ENCODE measurements at regions not wholly inside any gene's neighbourhood (a gene's known extent, or its start where the extent isn't known, plus 50 kb on each side); places are given as distances from the start of the nearest gene placed in this dataset.
"Not testable (repeated sequence)": the region's sequence is repeated elsewhere in the genome, so short reads cannot be mapped to it uniquely, and the experiment has no call there.

DNA sequence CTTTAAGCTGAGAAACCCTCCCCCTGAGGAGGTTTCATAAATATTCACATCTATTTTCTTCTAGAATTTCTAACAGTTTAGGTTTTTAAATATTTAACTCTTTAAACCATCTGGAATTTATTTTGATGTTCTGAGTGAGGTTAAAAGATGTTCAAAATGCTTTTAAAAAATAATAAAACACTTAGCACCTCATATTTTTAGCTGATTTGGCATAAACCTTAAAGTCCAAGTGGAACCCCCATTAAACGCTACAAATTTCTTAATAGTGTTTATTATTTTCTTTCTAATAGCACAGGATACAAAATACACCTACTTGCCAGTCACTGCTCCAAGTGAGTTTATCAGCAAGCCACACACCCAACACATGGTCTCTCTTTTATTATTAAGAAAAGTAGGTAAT is 277.2 kb downstream of the QDPR start:
- H3K9me3 Mint-ChIP-seq = no peaks in the 10 kb centered on the region
- ATAC-seq (no peak), DNase-seq (ENCODE audit: low spot score in 2 of 2) (no peak)
- H3K27ac Mint-ChIP-seq = no peak overlapping the region
- no peaks in the 10 kb centered on the region for H3K36me3 Mint-ChIP-seq

DNA sequence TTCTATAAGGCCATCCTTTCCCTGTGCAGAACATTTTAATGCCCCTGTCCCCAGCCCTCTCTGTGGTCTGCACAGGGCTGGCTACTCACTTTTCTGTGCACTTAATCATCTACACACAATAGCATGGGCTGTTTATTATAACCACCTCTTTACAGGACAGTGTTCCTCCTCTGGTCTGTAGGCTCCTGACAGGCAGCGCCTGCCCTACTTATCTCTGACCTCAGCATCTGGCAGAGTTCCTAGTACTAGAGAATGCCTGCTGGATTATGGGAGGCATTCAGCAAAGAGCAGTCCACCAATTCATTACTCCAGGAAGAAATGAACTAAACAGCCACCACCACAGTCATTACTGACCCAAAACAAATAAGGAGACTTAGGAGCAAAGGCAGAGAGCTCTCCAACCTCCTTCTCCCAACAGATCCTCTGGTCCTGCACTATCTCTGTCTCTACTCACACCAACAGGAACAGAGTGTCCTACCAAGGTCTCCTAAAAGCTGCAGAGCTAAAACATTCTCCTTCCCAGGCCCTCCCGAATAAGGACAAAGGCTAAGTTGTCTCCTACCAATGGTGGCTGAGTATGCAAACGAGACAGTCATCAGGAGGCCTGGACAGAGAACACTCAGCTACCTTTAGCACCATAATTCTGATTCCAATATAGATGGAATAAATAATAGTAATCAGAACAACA is 279.2 kb downstream of the QDPR start:
- peaks cover 0 to 6% of the 10 kb centered on the region in 2 donors for H3K36me3 Mint-ChIP-seq
- H3K9me3 Mint-ChIP-seq = peaks cover 0 to 5% of the 10 kb centered on the region in 2 donors
- no peak overlapping the region for H3K27ac Mint-ChIP-seq
- no peak for DNase-seq (ENCODE audit: low spot score in 2 of 2)
- ATAC-seq = no peak

DNA sequence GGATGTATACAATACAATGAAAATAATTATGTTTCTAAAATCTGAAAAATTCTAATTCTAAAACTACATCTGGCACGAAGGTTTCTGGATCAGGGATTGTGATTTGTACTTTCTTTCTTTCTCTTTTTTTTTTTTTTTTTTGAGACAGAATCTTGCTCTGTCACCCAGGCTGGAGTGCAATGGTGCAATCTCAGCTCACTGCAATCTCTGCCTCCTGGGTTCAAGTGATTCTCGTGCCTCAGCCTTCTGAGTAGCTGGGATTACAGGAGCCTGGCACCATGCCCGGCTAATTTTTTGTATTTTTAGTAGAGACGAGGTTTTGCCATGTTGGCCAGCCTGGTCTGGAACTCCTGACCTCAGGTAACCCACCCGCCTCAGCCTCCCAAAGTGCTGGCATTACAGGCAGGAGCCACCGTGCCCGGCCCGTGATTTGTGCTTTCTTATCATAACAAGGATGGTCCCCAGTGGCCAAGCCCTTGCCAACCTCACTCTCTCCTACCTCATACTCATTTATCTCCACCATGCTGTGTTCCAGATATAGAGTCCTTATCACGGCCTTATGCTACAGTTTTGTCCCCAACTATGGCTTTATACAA is 279.9 kb downstream of the QDPR start:
- H3K27ac Mint-ChIP-seq; H3K9me3 Mint-ChIP-seq; H3K36me3 Mint-ChIP-seq; DNase-seq (ENCODE audit: low spot score in 2 of 2); ATAC-seq: not testable (repeated sequence)

DNA sequence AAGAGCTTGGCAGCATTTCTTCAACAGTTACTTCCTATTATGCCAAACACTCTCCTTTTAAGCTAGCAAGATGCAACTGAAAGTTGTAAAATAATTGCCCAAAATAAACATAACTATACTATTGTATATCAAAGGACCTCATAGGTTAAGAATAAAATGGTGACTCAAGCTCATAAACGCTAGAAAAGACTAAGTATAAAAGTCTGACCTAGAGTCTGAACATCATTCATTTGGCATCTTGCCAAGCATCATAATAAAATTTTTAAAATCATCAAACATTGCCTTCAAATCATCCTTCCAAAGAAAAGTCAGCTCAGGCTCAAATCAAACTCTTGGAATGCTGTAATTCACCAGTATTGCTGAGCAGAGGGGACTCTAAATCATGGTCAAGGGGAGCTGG is 281.2 kb downstream of the QDPR start:
- Mint-ChIP-seq H3K27ac (no peak overlapping the region), H3K36me3 (peaks cover 0 to 6% of the 10 kb centered on the region in 2 donors), H3K9me3 (peaks cover 0 to 5% of the 10 kb centered on the region in 2 donors)
- no peak for ATAC-seq
- no peak for DNase-seq (ENCODE audit: low spot score in 2 of 2)

DNA sequence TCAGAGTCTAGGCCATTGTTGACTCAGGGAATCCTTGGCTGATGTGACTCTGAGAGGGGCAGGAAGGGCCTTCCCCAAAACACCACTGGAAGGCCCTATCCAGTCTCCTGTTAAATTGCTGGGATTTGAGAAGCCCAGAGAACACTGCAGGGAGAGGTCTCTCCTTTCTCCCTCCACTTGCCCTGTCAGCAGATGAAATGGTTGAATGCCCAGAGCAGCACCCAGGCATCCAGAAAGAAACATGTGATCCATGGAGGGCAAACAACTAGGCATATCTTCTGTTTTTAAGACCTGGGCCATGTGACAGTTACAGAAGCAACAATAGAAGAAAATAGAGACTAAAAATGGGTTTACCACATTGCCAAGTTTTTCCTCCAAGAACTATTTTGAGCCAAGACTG is 291.1 kb downstream of the QDPR start:
- DNase-seq (ENCODE audit: low spot score in 2 of 2) (no peak), ATAC-seq (no peak)
- Mint-ChIP-seq H3K27ac (no peak overlapping the region), H3K36me3 (no peaks in the 10 kb centered on the region), H3K9me3 (peaks cover 0 to 5% of the 10 kb centered on the region in 2 donors)

DNA sequence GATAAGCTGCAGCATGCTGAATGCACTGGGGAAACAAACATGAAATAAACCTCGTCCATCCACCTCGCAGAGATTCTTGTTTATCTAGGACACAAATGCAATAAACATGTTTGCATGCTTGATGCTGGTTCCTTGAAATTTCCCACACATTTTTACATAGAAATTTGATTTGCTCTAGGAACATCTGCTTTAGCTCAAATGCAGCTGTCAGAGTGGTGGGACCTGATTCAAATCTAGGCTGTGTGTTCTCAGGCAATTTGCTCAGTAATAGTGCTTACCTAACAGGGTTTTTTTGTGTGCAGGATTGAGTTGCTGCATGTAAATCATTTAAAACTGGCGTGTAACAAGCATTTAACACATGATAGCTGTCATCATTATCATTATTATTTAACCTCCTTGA is 293.1 kb downstream of the QDPR start:
- no peak for DNase-seq (ENCODE audit: low spot score in 2 of 2)
- Mint-ChIP-seq H3K36me3 (no peaks in the 10 kb centered on the region), H3K9me3 (no peaks in the 10 kb centered on the region), H3K27ac (no peak overlapping the region)
- no peak for ATAC-seq

DNA sequence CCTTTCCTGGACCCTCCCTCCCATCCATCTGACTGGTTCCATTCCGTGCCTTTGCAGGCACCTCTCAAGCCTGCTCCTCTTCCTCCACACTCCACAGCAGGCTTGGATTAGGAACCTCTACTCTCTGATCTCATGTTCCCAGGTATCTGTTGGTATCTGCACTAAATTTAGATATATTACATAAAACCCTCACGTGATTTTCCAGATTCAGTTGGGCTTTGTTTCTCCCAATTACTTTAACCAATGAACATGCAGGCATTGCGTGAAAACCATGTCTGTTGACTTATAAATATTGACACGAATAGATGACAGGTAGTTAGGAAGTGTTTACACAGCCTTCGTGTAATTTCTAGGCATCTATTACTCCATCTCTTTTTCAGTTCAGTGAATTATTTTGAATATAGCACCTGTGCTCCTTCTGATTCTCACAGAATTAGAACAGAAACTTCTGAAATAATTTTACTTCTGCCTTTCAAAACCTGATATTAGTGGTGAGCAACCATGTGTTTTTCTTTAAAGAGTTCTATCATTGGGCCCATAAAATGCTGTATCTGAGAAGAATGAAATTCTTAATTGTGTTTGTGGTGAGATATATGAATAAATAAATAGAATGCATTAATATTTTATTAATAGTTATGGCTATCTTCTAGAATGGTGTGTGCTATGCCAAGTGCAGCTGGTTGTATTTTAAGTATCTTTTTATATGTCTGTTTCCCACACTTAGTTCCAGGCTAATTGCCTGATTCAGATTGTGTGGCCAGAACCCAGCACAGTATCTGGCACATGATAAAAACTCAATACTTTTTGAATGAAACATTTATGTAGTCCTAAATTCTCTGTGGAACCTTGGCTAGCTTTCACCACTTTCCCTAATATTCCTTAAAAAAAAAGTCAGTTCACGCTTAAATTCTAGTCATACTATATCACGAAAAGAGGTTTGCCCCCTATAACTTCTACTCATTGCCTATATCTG is 304.8 kb downstream of the QDPR start:
- no peak for DNase-seq (ENCODE audit: low spot score in 2 of 2)
- H3K27ac Mint-ChIP-seq = no peak overlapping the region
- peaks cover 0 to 7% of the 10 kb centered on the region in 2 donors for H3K36me3 Mint-ChIP-seq
- ATAC-seq = no peak
- peaks cover 8 to 9% of the 10 kb centered on the region in 2 donors for H3K9me3 Mint-ChIP-seq

DNA sequence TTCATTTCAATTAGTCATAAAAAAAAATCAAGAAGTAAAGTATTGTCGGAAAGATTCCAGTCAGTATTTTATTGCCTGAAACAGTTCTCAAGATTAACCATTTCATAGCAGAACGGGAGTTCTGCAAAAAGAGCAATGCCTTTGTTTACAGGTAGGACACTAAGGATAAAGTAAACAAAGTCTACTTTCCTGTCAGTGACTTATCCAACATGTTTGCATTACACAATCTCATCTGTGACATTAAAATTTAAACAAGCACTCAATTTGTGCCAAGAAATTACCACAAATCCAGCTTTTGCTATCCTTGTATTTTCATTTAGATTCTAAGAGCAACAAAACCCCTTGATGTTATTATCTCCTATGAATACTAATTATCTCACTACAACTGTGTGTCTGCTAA is 306.5 kb upstream of the LDB2 start:
- H3K9me3 Mint-ChIP-seq = peaks cover 8 to 9% of the 10 kb centered on the region in 2 donors
- DNase-seq (ENCODE audit: low spot score in 2 of 2) (no peak), ATAC-seq (no peak)
- peaks cover 0 to 7% of the 10 kb centered on the region in 2 donors for H3K36me3 Mint-ChIP-seq
- H3K27ac Mint-ChIP-seq = no peak overlapping the region

DNA sequence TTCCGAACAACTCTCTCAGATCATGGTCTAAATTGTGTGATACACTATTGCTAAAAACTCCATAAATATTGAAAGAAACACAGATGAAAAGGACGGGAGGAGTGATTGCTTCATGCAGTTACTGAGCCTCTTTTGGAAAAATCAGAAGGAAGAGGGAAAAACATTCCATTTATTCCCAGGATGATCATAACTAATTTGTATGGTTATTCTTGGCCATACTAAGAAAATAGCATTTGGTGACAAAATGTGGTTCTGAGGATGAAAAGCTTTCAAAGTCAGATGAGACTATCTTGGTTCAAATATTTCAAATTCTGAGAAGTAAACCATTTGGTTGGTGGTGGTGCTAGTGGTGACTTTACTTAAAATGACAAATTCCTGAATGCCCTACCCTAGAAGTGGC is 305.4 kb upstream of the LDB2 start:
- peaks cover 0 to 7% of the 10 kb centered on the region in 2 donors for H3K36me3 Mint-ChIP-seq
- H3K9me3 Mint-ChIP-seq = peaks cover 10 to 11% of the 10 kb centered on the region in 2 donors
- ATAC-seq = no peak
- no peak overlapping the region for H3K27ac Mint-ChIP-seq
- DNase-seq (ENCODE audit: low spot score in 2 of 2) = no peak

DNA sequence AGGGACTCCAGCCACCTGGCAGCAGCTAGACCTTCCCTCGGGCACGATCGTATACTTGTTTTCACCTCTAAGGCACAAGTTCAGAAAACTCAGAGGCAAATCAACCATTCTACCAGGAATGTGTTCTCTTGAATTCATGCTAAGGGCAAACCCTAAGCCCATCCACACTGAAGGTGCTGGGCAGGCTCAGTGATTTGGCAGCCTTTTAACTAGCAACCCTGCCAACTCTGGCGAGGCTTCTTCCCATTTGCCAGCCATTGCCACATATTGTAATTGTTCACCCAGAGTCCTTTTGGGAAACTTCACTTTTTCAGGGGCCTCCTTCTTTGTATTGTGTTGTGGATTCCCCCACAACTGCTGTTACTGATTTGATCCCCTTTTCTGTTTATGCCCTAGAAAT is 298.6 kb upstream of the LDB2 start:
- Mint-ChIP-seq H3K27ac (no peak overlapping the region), H3K36me3 (no peaks in the 10 kb centered on the region), H3K9me3 (peaks cover 3 to 5% of the 10 kb centered on the region in 2 donors)
- DNase-seq (ENCODE audit: low spot score in 2 of 2) (no peak), ATAC-seq (no peak)

DNA sequence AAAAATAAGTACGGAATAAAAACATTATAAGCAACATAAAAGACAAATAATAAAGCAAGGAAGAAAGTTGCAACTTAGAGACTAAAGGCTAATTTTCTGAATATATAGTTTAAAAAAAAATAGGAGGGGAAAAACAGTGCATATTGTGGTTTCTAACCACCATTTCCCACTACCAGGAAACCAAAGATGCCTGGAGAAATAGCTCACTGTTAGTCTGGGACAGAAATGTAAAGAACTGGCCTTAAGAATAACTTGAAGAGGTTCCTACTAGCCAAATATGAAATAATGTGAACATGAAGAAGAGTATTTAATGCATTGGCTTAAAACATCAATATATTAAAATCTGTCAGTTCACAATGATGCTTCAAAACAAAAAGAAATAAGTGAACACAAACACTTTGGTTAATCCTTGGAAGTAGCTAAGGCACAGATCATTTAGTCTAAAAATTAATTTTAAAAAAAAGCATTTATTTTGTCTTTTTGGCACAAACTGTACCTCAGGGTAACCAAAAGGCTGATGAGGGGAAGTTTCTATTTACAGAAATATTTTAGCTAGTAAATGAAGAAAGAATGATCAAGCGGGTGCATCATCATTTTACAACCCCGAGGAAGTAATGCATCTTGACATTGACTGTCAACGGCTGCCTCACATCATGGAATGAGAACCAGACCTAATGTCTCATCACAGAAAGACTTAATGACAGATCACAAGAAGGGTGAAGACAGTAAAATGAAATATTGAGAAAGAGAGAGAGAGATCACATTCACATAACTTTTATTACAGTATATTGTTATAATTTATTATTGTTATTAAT is 297.2 kb upstream of the LDB2 start:
- Mint-ChIP-seq H3K36me3 (no peaks in the 10 kb centered on the region), H3K27ac (no peak overlapping the region), H3K9me3 (peaks cover 3 to 5% of the 10 kb centered on the region in 2 donors)
- no peak for ATAC-seq
- DNase-seq (ENCODE audit: low spot score in 2 of 2) = no peak

DNA sequence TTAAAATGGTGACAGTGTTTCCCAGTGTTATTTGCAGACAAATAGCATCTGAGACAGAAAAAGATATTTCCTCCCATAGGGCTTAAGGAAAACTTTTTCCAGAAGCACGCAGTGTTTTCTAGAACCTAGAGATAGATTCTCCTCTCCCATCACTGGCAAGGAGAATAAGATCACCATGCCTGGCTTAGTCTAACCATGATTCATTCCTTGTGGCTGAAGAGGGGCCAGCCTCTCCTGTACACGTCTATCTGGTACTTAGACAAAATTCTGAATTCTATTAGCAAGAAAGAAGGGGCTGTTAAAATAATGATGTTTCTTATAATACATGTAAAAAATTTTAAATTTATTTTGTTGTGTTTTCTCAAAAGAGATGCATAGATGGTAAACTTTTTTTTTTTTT is 296.1 kb upstream of the LDB2 start:
- no peaks in the 10 kb centered on the region for H3K36me3 Mint-ChIP-seq
- no peak for DNase-seq (ENCODE audit: low spot score in 2 of 2)
- peaks cover 3 to 10% of the 10 kb centered on the region in 2 donors for H3K9me3 Mint-ChIP-seq
- ATAC-seq = no peak
- no peak overlapping the region for H3K27ac Mint-ChIP-seq

DNA sequence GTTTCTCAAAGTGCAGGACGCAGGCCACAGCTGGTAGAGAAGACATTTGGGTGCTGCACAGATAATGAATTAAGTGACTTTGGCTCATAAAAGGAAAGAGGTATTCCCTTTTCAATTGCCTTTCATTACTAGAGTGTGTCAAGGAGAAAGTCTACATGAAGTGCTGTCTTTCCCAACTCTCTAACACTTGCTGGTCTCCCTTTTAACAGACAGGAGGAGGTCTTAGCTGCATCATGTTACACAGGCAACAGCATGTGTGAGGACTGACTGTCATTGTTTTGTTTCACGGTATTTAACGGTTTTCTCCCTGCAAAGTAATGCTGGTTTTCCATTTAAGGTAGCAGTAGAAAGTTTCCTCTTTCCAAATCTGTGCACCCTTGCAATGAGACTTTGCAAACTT is 291.3 kb upstream of the LDB2 start:
- peaks cover 0 to 15% of the 10 kb centered on the region in 2 donors for H3K9me3 Mint-ChIP-seq
- no peak overlapping the region for H3K27ac Mint-ChIP-seq
- ATAC-seq (no peak), DNase-seq (ENCODE audit: low spot score in 2 of 2) (no peak)
- peaks cover 0 to 6% of the 10 kb centered on the region in 2 donors for H3K36me3 Mint-ChIP-seq

DNA sequence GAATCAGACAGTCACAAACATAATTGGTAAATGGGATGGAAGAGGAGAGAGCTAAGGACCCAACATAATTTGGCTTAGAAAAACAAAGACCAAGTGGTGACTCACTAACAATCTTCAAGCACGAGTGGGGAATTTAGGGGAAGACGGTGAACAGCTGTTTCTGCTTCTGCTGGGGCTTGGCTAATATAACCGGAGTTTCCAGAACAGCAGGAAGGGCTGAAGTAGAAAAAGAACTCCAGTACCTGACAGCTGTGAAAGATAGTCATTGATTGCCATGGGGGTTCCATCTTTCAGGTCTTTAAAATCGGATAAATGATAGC is 290.9 kb upstream of the LDB2 start:
- DNase-seq (ENCODE audit: low spot score in 2 of 2) = no peak
- H3K9me3 Mint-ChIP-seq = peaks cover 0 to 15% of the 10 kb centered on the region in 2 donors
- H3K27ac Mint-ChIP-seq = no peak overlapping the region
- ATAC-seq = no peak
- peaks cover 0 to 6% of the 10 kb centered on the region in 2 donors for H3K36me3 Mint-ChIP-seq

DNA sequence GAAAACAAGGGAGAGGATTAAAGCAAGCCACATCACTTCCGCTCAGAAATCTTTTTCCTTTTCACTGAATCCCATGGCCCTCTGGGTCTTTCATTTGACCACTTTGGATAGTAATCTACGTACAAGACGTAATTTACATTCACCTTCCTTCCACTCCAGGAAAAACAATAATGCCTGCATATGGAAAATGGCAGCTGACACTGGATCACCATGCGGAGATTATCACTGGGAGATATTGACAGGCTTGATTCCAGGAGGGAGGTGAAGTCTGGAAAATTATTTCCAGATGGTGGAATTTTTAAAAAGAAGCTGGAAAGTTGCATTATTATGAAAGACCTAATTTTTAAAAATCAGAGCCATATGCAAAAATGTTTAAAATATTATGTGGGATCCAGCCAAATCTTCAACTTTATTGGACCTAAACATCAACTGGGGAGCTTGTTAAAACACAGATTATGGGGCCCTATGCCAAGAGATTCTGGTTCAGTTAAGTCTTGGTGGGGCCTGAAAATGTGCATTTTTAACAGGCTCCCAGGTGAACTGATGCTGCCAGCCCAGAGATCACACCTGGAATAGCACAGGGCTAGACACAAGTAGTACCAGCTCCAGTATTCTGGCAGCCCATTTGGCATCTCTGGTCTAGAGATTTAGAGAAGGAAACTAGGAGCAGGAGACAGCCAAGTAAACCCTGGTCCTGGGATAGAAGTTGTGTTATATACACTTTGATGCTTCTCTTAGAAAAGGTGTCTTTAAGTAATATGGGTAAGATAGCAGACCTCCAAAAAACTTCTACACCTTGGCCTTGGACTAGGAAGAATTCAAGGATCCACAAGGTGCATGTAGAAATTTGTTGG is 290.3 kb upstream of the LDB2 start:
- peaks cover 0 to 15% of the 10 kb centered on the region in 2 donors for H3K9me3 Mint-ChIP-seq
- peaks cover 0 to 6% of the 10 kb centered on the region in 2 donors for H3K36me3 Mint-ChIP-seq
- H3K27ac Mint-ChIP-seq = no peak overlapping the region
- ATAC-seq (no peak), DNase-seq (ENCODE audit: low spot score in 2 of 2) (no peak)

DNA sequence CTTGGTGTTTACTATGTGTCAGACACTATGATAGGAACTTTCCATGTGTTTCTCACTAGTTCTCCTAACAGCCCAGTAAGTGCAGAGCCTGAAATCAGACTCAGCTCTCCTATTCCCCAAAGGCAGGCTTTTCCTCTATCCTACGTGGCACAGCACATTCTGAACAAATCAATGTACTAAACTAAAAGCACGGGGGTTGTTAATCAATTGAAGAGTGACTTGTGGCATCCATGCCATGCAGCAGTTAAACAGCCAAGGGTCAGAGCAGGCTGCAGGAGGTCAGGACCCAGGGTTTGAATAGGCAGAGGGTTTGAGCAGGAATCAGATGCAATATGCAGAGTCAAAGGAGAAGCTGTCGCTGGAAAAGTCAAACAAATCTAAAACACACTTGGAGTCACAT is 289.7 kb upstream of the LDB2 start:
- no peak for ATAC-seq
- DNase-seq (ENCODE audit: low spot score in 2 of 2) = no peak
- Mint-ChIP-seq H3K9me3 (peaks cover 0 to 15% of the 10 kb centered on the region in 2 donors), H3K27ac (no peak overlapping the region), H3K36me3 (peaks cover 0 to 6% of the 10 kb centered on the region in 2 donors)
